ENCODE measurements at regions not wholly inside any gene's neighbourhood (a gene's known extent, or its start where the extent isn't known, plus 50 kb on each side); places are given as distances from the start of the nearest gene placed in this dataset.
"Not testable (repeated sequence)": the region's sequence is repeated elsewhere in the genome, so short reads cannot be mapped to it uniquely, and the experiment has no call there.

DNA sequence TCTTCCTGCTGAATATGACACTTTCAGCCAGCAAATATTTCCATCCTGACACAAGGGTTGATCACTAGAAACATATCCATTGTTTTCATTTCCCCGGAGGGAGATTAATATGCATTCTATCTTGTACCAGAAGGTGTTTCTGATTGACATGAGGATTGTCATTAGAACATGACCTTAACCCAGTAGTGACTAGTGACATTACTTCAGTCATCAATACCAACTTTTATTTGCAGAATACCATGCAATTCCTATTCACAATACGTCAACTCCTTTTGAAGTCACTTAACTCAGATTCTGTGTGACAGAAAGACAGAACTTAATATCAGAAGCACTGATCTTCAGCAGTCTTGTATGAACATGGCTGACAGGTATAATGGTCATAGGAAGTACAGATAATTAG lies 1108.9 kb upstream of the CRIM1 start:
- peaks cover 10 to 21% of the 10 kb centered on the region in 2 donors for H3K9me3 Mint-ChIP-seq
- no peak overlapping the region for H3K27ac Mint-ChIP-seq

DNA sequence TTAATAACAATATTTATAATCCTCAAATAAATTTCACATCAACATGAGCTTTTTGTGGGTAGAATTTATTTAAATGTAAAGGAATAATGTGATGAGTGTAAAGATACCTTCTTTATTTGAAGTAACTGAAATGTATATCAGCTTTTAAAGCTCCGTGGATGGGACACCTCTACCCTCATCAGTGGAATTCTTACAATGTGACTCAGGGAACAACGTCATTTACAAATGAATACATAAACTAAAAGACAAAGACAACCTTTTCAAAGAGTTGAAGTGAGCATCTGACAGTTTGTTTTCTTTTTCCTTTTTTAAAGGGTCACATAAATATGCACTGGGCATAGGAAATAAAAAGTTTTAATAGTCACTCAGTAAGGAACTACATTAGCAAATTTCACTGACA lies 1127.0 kb upstream of the CRIM1 start:
- H3K27ac Mint-ChIP-seq: no peak overlapping the region
- H3K4me3 Mint-ChIP-seq: no peak overlapping the region

More for the DNA sequence above, 1108.9 kb upstream of the CRIM1 start:
- no peak for DNase-seq
- no peak for ATAC-seq
- Mint-ChIP-seq H3K27me3 (no peaks in the 10 kb centered on the region), H3K4me1 (no peaks in the 10 kb centered on the region), H3K4me3 (no peak overlapping the region)

DNA sequence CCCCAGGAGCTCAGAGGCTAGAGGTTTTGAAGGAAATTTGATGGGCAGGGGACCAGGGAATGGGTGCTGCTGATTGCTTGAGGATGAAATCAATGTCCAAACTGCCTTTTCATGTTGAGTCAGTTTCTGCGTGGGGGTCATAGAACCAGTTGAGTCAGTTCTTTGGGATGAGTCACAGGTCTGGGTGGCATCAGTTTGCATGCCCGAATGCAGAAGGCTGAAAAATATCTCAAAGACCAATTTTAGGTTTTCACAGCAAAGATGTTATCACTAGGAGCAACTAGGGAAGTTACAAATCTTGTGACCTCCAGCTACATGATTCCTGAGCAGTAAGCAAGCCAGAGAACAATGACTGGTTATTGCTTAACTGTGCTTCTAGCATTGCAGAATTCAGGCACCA lies 1135.1 kb upstream of the CRIM1 start:
- no peaks in the 10 kb centered on the region for H3K4me1 Mint-ChIP-seq

More for the DNA sequence above, 1127.0 kb upstream of the CRIM1 start:
- ATAC-seq (no peak), DNase-seq (no peak)
- no peaks in the 10 kb centered on the region for H3K27me3 Mint-ChIP-seq
- peaks cover 15 to 18% of the 10 kb centered on the region in 2 donors for H3K9me3 Mint-ChIP-seq
- H3K4me1 Mint-ChIP-seq: no peaks in the 10 kb centered on the region

DNA sequence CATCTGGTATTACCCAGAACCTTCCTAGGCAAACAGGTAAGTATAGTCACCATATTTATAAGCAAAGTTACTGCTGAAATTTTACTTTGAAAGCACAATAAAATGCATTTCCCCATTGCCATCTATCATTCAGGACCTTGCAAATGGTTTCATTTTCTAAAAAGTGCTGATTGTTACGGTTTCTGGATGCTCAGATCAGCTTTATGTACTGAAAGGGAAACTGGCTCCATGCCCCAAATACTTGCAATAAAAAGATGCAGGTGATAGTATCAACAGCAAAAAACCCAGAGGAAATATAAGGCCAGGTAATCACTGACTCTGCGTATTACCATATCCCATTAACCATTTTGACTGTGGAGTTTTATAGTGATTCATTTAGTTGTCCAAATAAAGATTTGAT lies 1150.7 kb upstream of the CRIM1 start:
- no peak for ATAC-seq
- Mint-ChIP-seq H3K27me3 (no peaks in the 10 kb centered on the region), H3K4me3 (no peak overlapping the region), H3K9me3 (peaks cover 5 to 17% of the 10 kb centered on the region in 2 donors), H3K27ac (no peak overlapping the region), H3K4me1 (no peaks in the 10 kb centered on the region)
- DNase-seq: no peak

More for the DNA sequence above, 1135.1 kb upstream of the CRIM1 start:
- ATAC-seq: no peak
- H3K4me3 Mint-ChIP-seq: no peak overlapping the region
- no peaks in the 10 kb centered on the region for H3K9me3 Mint-ChIP-seq
- H3K27ac Mint-ChIP-seq: no peak overlapping the region
- H3K27me3 Mint-ChIP-seq: no peaks in the 10 kb centered on the region
- DNase-seq: no peak

DNA sequence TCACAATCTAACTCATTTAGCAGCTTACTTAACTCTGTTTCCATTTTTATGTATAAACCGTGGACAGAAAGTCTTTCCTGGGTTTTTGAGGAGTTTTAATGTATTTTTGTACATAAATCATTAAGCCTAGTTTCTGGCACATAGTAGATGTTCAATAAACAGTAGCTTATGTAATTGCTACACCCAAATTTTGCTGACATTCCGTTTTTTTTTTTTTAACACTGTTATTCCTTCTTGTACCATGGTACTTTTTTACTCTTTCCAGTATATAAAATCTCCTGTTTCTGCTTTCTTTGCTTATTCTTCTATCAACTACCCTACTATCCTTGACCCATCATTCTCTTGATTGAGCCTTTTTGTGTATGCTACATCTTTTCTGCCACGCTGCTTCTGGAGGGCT lies 1151.3 kb upstream of the CRIM1 start:
- no peak overlapping the region for H3K4me3 Mint-ChIP-seq
- ATAC-seq (no peak), DNase-seq (no peak)
- H3K27ac Mint-ChIP-seq: no peak overlapping the region
- no peaks in the 10 kb centered on the region for H3K4me1 Mint-ChIP-seq
- peaks cover 9 to 23% of the 10 kb centered on the region in 2 donors for H3K9me3 Mint-ChIP-seq
- no peaks in the 10 kb centered on the region for H3K27me3 Mint-ChIP-seq

DNA sequence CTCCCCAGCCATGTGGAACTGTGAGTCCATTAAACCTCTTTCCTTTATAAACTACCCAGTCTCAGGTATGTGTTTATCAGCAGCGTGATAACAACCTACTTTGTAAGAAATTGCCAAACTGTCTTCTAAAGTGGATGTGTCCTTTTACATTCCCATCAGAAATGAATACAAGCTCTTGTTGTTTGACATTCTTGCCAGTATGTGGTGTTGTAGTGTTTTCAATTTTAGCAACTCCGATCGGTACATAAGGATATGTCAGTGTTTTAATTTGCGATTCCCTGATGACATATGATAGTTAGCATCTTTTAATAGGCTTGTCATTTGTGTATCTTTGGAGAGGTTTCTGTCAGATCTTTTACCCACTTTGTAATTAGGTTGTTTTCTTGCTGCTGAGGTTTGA lies 1156.3 kb upstream of the CRIM1 start:
- Mint-ChIP-seq H3K27ac (no peak overlapping the region), H3K4me3 (no peak overlapping the region), H3K4me1 (no peaks in the 10 kb centered on the region), H3K9me3 (peaks cover 10 to 28% of the 10 kb centered on the region in 2 donors), H3K27me3 (no peaks in the 10 kb centered on the region)
- DNase-seq (no peak), ATAC-seq (no peak)

DNA sequence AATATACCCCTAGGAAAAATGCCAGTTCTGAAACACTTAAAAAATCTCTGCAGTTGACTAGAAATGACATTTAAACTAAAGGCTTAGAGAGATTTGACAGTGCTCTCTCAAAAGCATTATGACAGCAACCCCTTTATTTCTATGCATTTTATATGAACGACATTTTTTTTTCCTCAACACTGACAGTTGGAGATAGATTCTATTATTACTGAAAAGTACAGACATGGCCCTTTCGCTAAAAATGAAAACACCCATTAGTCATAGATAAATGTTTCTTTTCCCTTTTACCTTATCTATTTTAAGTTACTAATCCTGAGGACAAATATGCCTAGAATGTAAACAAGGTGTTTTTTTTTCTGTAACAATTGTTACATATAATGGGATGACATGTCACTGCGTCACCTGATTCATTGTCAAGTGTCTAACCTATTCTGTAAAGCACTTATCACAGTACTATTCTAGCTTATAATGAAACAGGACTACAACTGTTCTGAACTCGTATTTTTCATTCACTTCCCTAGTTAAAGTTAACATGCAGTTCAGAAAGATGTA lies 1169.6 kb upstream of the CRIM1 start:
- ATAC-seq: no peak
- H3K4me1 Mint-ChIP-seq: no peaks in the 10 kb centered on the region
- no peaks in the 10 kb centered on the region for H3K9me3 Mint-ChIP-seq
- no peak for DNase-seq
- no peak overlapping the region for H3K27ac Mint-ChIP-seq
- H3K4me3 Mint-ChIP-seq: no peak overlapping the region
- H3K27me3 Mint-ChIP-seq: no peaks in the 10 kb centered on the region

DNA sequence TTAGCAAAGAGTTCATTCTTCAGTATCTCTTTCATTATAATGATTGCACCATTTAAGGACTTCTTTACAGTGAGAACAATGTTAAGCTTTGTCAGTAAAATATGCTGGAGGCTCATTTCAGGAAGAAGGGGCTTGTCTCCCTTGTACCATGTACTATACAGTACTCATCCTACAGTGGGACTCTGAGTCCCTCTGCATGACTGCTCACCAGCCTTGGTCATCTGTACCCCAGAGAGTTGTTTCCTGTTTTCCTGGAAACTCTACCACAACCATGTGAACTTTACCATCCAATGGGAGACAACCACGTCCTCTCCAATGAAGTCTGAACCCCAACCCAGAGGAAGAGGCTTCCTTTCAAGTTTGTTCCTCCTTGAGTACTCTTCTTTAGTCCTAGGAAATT lies 1171.1 kb upstream of the CRIM1 start:
- no peaks in the 10 kb centered on the region for H3K4me1 Mint-ChIP-seq
- no peak overlapping the region for H3K4me3 Mint-ChIP-seq
- no peak overlapping the region for H3K27ac Mint-ChIP-seq
- no peaks in the 10 kb centered on the region for H3K9me3 Mint-ChIP-seq
- ATAC-seq (no peak), DNase-seq (no peak)
- H3K27me3 Mint-ChIP-seq: no peaks in the 10 kb centered on the region

DNA sequence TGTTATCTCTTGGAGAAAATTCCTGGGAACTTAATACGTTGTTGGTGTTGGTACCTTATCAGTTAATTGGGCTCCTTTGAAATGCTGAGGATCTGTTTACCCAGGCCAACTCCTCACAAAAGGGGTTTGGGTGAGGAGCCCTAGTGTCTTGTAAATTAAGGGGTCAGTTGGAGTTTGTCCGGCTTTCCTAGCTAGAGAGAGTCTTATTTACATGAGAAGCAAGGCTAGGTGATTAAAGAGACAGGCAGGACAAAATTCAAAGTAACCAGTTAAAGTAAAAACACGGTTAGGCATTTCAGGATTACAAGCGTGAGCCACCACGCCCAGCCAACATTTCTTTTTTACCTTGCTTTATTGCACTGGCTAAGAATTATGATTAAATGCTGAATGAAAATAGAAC lies 1178.9 kb upstream of the CRIM1 start:
- DNase-seq, H3K27me3 Mint-ChIP-seq, H3K4me1 Mint-ChIP-seq, H3K9me3 Mint-ChIP-seq, H3K4me3 Mint-ChIP-seq, H3K27ac Mint-ChIP-seq, ATAC-seq: not testable (repeated sequence)

DNA sequence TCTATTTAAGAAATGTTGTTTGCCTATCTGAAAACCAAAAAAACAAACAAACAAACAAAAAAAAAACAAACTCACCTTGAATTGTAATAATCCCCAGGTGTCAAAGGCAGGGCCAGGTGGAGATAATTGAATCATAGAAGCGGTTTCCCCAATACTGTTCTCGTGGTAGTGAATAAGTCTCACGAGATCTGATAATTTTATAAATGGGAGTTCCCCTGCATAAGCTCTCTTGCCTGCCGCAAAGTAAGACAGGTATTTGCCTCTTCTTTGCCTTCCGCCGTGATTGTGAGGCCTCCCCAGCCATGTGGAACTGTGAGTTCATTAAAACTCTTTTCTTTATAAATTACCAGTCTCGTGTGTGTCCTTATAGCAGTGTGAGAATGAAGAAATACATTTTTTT lies 1180.7 kb upstream of the CRIM1 start:
- Mint-ChIP-seq H3K9me3 (no peaks in the 10 kb centered on the region), H3K4me3 (no peak overlapping the region), H3K27me3 (no peaks in the 10 kb centered on the region), H3K4me1 (no peaks in the 10 kb centered on the region), H3K27ac (no peak overlapping the region)
- no peak for DNase-seq
- ATAC-seq: no peak

DNA sequence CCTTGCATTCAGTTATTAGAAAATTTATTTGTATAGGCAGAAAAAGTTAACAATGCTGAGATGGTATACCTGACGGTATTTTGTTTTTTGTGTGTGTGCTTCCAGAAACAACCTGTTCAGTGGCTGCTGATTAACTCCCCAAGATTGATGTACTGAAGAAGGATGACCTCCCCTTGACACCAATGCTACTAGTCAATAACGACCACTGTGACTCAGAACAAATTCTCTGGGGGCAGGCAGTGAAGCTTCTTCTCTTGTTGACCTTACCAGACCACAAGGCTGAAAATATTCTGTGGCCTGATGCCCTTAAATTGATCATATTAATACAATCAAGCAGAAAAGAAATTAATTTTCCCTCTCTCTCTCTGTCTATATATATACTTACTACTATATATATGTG lies 1182.9 kb upstream of the CRIM1 start:
- no peak overlapping the region for H3K4me3 Mint-ChIP-seq
- H3K9me3 Mint-ChIP-seq: no peaks in the 10 kb centered on the region
- no peaks in the 10 kb centered on the region for H3K27me3 Mint-ChIP-seq
- ATAC-seq: no peak
- no peak for DNase-seq
- H3K27ac Mint-ChIP-seq: no peak overlapping the region
- H3K4me1 Mint-ChIP-seq: no peaks in the 10 kb centered on the region

DNA sequence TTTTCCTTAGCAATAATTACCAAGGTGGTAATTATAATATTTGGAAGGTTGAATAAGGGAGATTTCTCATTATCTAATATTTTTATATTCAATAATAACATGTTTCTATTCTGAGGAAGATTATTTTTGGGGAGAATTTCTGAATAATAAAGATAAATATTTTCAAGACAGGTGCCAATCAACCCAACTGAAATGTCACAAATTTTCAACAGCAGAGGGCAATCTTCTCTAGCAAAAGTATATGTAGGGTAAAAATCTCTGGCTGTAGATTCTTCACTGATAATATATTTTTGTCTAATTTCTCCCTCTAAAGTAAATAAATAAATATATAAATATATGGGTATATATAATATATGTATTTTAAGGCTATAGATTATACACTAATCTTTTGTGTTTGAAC lies 1187.2 kb upstream of the CRIM1 start:
- Mint-ChIP-seq H3K27ac (no peak overlapping the region), H3K9me3 (no peaks in the 10 kb centered on the region), H3K4me3 (no peak overlapping the region), H3K4me1 (no peaks in the 10 kb centered on the region), H3K27me3 (no peaks in the 10 kb centered on the region)
- DNase-seq: no peak
- no peak for ATAC-seq

DNA sequence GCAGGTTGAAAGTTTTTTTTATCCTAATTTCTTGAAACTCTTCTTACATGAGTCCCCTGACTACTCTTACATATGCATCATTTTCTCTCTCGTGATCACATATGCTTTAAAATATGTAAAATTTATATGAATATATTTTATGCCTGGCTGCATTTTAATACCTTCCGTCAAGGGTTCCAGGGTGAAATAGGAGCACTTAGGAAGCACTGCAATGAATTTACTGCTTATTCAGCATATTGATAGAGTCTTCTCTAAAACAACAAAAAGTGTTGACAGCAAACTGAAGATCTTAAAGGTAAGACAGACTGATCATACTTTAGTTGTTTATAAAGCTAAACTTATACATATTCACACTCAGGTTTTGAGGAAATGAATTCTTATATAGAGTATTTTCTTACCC lies 1191.6 kb upstream of the CRIM1 start:
- Mint-ChIP-seq H3K27ac (no peak overlapping the region), H3K9me3 (no peaks in the 10 kb centered on the region), H3K27me3 (no peaks in the 10 kb centered on the region), H3K4me1 (no peaks in the 10 kb centered on the region), H3K4me3 (no peak overlapping the region)
- no peak for DNase-seq
- ATAC-seq: no peak

DNA sequence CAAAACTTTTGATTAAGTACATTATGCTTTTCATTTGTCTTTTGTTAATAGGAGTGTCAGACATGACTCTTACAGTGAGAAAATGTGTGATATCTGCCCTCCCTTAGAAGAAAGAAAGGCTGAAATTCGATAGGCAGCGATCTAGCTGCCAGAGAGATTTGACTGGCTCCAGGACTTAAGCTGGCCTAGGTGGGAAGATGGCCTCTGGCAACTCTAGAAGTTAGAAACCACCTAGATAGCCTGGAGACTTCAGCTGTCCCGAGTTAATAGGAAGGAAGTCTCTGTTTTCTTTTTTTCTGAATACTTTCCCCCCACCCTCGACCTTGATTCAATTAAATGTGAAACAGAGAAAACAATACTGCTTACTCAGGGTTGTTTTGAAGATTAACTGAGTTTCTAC lies 1194.7 kb upstream of the CRIM1 start:
- ATAC-seq (no peak), DNase-seq (no peak)
- H3K27ac Mint-ChIP-seq: no peak overlapping the region
- H3K4me1 Mint-ChIP-seq: no peaks in the 10 kb centered on the region
- no peaks in the 10 kb centered on the region for H3K27me3 Mint-ChIP-seq
- H3K4me3 Mint-ChIP-seq: no peak overlapping the region
- peaks cover 0 to 10% of the 10 kb centered on the region in 2 donors for H3K9me3 Mint-ChIP-seq

DNA sequence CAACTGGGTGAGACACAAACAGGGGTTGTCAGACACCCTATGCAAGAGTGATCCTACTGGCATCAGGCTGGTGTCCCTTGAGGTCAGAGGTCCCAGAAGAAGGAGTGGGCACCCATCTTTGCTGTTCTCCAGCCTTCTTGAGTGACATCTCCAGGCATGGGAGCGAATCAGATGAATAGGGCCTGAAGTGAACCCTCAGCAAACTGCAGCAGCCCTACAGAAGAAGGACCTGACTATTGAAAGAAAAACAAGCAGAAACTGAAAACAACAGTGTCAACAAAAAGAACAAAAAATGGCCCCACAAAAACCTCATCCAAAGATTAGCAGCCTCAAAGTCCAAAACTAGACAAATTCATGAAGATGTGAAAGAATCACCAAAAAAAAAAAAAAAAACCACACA lies 1229.7 kb upstream of the CRIM1 start:
- Mint-ChIP-seq H3K9me3 (peaks cover 13 to 14% of the 10 kb centered on the region in 2 donors), H3K27ac (no peak overlapping the region), H3K27me3 (no peaks in the 10 kb centered on the region), H3K4me1 (no peaks in the 10 kb centered on the region), H3K4me3 (no peak overlapping the region)
- ATAC-seq (no peak), DNase-seq (no peak)

DNA sequence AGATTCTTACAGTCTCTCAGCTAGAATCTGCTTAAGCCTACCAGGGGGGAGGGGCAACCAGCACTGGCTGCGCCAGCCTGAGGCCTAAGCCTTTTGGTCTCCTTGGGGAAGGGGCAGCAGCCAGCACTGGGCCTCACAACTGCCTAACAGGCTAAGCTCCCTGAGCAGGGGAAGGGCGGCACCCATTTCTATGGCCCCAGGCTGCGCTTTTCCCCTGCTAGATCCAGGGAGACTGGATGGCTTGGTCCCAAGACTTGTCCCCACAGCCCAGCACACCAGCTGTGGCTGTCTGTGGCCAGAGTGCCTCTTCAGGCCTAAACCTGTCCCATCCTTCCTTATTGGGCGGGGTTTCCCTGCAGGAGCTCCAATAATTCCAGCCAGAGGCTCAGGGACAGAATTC lies 1230.3 kb upstream of the CRIM1 start:
- H3K9me3 Mint-ChIP-seq: peaks cover 13 to 14% of the 10 kb centered on the region in 2 donors
- no peak overlapping the region for H3K4me3 Mint-ChIP-seq
- no peaks in the 10 kb centered on the region for H3K27me3 Mint-ChIP-seq
- H3K27ac Mint-ChIP-seq: no peak overlapping the region
- DNase-seq (no peak), ATAC-seq (no peak)
- no peaks in the 10 kb centered on the region for H3K4me1 Mint-ChIP-seq

DNA sequence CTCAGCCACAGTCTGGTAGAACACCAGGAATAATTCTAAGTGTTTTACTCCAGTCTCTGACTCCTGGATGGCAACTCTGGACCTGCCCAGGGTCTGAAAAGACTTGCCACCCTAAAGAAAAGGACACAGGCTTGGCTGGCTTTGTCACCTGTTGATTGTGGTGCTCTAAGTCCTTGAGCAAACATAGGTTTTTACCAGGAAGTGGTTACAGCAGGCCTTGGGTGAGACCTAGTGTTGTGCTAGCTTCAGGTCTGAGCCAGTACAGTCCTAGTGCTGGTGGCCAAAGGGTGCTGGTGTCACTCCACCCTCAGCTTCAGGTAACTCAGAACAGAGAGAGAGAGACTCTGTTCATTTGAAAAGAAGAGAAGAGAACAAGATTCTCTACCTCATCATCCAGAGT lies 1239.4 kb upstream of the CRIM1 start:
- Mint-ChIP-seq H3K27me3 (no peaks in the 10 kb centered on the region), H3K9me3 (peaks cover 4 to 15% of the 10 kb centered on the region in 2 donors), H3K4me1 (no peaks in the 10 kb centered on the region), H3K27ac (no peak overlapping the region), H3K4me3 (no peak overlapping the region)
- no peak for ATAC-seq
- no peak for DNase-seq

Measured in stimulated activated naive CD8-positive, alpha-beta T cell treated with anti-CD3 and anti-CD28 coated beads, Interleukin-15, amount 100 ng/mL, for 72 hours (primary cell).